RKO (cell line): ENCODE measurements at regions not wholly inside any gene's neighbourhood (a gene's known extent, or its start where the extent isn't known, plus 50 kb on each side); places are given as distances from the start of the nearest gene placed in this dataset.
"Not testable (repeated sequence)": the region's sequence is repeated elsewhere in the genome, so short reads cannot be mapped to it uniquely, and the experiment has no call there.

Experiments
- DNase-seq: peaks from one replicate; pipeline ENCODE4 v3.0.0-alpha.2; 2016; ENCODE audit warnings: low spot score

DNA sequence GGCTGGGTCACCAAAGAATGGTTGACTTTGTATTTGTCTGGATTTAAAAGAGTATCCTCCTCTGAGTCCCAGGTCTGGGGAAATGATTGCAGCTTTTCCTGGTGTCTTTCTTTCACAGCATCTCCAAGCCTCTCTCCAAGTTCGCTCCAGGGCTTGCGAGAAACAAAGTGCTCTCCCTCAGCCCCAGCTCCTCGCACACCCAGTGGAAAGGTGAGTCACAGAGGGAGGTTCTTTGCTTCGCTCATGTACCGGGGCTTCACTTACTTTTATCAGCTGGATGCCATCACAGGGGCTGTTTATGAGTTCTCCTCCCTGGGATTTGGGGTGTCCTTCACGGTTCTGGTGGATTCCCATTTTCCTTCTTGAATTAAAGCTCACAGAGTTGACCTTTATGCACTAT, 252.2 kb upstream of the PLPP4 start:
- no peak for DNase-seq

DNA sequence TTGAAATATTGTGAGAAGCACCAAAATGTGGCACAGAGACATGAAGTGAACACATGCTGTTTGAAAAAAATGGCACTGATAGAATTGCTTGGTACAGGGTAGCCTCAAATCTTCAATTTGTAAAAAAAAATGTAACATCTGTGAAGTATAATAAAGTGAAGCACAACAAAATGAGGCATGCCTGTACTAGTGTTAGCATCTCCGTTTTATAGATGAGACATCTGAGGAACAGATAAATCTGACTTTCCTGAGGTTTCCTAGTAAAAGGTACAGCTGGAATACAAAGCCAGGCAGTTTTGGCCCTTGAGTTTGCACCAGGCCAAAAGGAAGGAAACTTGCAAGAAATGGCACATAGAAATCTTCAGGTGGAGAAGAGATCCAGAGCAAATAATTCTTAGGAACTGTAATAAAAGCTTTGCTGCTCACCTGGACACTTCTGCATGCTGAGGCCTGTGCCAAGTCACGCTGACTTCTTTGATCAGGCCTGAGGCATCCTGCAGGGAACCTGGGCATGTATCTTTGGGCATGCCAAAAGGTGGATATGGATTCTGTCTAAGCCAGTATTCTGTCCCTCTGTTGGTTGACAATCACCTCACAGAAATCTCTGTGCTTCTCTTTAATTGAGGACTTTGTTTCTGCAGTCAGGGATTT, 251.5 kb upstream of the PLPP4 start:
- no peak for DNase-seq

DNA sequence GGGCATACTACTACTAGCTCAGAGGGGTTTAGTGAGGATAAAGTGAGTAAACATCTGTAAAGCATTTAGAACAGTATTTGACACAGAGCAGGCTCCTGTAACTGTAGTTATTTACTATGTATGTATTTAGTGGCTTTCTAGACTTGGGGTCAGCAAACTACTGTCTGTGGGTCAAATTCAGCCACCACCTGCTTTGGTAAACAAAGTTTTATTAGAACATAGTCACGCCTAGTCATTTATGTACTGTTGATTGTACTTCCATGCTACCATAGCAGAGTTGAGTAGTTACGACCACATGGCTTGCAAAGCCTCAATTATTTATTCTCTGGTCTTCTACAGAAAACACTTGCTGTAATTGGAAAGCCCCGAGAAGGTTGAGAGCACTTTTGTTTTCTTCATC, 248.5 kb upstream of the PLPP4 start:
- no peak for DNase-seq

DNA sequence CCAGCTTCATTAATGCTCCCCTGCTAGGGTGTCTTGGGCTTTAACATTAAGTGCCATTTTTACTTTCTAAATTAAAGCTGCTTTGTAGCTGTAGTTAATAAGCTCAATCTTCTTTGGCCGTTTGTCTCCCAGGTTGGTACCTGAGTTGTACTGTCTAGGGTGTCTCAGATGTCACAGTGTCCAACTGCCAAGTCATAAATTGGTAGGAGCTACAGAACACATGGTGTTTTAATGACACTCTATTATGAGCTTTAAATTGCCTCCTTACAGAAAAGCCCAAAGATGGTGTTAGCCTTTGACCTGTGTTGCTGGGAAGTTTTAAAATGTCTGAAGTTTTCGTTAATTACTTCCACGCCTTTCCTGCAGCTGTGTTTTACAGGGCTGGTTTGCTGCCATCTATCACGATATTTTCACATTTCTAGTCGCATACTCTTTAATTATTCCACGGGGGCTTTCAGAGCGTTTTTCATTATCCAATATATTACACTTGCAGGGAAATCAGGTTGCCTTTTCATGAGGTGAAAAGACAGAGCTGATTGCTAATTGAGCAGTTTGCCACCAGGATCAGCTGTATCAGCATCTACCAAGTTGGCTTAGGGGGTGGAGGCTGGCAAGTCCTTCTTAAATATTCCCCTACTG, 247.8 kb upstream of the PLPP4 start:
- DNase-seq, result no peak

DNA sequence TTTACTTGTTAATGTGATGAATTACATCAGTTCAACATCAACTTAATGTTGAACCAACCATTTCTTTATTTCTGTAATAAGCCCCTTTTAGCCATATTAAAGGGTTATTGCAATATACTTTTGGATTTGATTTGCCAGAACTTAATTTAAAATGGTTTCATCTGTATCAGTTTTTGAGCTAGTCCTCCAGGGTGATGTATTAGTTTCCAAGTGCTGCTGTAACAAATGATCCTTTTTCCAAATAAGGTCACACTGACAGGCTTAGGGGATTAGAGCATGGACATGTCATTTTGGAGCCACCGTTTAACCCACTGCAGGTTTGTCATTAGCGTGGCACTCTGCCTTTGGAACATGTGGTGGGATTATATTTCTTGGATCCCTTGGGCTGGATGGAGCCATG, 244.8 kb upstream of the PLPP4 start:
- no peak for DNase-seq

DNA sequence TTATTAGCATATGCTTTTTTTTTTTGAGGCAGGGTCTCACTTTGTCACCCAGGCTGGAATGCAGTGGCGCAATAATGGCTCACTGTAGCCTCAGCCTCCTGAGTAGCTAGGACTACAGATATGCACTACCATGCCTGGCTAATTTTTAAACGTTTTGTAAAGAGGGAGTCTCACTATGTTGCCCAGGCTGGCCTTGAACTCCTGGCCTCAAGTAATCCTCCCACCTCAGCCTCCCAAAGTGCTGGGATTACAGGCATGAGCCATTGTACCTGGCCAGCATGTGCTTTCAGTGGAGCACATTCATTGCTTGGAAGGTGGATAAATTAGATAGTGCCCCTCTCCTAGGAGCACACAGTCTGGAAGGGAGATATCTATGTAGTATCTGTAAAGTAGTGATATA, 243.7 kb upstream of the PLPP4 start:
- DNase-seq, result not testable (repeated sequence)

DNA sequence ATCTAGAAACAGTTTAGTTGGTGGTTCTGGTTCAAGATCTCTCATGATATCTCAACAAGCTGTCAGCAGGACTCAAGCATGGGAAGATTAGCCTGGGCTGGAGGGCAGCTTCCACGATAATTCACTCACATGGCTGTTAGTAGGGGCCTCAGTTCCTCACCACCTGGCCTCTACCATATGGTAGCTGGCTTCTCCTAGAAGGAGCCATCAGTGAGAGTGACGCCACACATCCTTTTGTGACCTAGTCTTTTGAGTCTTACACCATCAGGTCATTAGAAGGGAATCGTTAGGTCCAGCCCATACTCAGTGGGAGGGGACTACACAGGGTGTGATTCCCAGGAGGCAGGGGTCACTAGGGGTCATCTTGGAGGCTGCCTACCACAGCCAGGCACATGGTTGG, 239.3 kb upstream of the PLPP4 start:
- DNase-seq, result no peak

DNA sequence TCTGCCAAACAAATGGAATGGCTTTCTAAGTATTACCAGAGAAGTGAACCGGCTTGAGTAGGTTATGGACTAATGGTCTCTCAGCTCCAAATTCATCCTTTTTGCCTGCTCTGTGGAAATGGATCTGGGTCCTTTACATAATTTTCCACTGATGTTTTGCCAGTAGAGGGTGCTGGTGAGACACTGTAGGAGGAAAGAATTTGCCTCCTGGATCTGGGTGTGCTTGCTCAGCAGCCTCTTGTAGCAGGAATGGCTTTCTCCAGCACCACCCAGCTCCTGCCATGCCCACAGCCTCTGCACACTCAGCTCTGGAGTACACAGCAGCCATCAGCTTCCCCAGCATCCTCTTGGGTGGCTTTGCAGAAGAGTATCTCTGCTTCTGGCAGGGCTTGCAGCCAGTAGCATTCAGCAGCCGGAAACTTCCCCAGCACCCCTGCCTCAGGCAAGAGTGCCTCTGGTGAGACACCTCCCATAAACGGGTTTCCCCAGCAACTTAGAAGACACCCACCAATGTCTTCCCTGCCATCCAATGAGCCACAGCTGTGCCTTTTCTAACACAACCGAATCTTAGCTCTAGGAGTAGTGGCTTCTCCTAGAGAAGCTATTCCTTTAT, 235.0 kb upstream of the PLPP4 start:
- peak; percentile 74 for DNase-seq

DNA sequence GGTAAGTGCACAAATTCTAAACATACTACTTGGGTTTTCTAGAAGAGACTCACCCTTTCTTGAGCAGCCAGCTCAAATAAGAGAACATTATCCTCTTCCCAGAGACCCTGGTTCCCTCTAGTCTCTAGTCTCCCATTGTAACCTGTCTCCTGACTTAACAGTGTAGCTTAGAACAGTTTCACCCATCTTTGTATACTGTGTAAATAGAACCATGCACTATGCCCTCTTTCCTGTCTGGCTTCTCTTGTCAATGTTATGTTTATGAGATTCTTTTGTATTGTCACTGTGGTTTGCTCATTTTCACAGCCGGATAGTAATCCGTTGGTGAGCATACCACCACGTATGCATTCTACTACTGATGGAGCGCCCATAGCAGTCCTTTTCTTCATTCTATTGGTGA, 227.4 kb upstream of the PLPP4 start:
- no peak for DNase-seq

DNA sequence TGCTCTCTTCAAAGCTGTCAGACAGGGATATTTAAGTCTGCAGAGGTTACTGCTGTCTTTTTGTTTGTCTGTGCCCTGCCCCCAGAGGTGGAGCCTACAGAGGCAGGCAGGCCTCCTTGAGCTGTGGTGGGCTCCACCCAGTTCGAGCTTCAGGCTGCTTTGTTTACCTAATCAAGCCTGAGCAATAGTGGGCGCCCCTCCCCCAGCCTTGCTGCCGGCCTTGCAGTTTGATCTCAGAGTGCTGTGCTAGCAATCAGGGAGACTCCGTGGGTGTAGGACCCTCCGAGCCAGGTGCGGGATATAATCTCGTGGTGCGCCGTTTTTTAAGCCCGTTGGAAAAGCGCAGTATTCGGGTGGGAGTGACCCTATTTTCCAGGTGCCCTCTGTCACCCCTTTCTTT, 217.3 kb upstream of the PLPP4 start:
- not testable (repeated sequence) for DNase-seq

DNA sequence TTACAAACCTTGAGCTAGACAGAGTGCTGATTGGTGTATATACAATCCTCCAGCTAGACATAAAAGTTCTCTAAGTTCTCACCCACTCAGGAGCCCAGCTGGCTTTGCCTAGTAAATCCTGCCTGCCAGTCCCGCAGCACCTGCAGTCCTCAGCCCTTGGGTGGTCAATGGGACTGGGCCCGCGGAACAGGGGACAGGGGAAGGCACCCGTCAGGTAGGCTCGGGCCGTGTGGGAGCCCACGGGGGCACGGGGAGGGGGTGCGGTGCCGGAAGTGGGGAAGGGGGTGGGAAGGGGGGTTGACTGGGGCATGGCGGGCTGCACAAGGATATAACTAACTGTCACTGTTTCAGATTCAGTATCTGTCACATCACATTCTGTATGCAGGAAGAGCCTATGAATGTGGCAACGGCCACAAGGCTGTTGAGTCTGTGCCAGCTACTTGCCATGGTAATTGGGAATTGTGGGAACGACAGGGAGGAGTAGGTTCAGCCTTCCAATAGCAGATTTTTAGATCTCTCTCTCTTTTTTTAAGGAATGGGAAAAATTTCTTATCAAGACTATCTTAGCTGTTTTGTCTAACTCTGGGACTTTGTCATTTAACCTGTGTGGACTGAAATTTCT, 205.1 kb upstream of the PLPP4 start:
- DNase-seq, result no peak

DNA sequence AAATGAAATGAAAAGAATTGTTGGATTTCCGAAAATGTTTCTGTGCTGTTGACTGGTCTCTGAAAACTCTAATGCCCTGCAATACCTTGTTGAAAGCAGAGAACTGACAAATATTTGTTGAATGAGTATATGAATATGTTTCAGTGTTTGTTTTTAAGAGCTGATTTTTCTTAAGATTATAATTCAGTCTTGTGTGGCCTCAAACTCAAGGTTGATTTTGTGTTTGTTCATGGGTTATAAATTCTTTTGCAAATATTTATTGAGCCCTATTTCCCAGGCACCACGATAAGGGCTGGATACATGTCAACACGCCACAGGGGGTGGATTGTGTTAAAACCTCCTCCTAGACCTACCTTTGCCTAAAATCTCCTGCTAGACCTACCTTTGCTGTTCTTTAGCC, 203.9 kb upstream of the PLPP4 start:
- DNase-seq, result no peak

DNA sequence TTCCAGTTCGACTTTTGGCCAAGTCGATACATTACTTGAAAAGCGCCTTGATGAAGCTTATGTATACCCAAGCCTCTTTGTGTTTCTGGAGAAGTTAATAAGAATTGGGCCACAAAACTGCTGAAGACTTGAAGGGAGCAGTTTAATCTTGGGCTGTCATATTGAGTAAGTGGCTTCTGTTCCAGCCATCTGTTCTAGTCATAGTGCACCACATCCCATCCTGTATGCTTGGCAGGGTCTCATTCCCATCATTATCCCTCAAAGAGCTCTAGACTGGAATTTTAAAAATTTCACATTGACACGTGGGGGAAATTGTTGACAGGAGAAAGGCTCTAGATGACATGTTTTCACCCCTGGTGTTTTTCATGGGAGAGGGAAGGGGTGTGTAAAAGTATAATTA, 196.6 kb upstream of the PLPP4 start:
- no peak for DNase-seq

DNA sequence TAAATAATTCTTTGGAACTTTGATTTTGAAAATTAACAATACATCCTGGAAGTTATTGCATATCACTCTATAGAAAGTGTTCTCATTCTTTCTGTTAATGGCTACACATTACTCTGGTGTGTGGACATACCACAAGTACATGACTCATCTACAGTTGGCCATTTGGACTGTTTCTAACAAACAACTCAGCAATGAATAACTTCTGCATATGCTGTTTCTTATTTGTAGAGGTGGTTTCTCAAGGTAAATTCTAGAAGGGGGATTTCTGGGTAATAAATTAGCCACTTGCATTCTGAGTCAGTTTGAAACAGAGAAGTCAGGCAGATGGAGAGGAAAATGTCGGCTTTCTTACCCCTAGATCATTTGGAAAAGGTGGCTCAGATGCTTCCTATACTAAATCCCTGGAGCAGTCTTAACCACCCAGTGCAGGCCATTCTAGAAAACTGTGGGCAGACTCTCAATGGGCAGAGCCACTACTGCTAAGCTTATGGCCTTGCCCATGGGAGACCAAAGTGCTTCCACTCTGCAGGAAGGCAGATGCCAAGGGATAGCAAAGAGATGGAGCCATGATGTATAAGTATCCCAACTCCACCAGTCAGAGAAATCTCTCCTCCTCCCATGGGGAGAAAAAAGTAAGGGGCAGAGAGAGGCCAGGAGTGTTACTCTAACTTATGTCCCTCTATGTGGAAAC, 194.0 kb upstream of the PLPP4 start:
- DNase-seq, result peak; percentile 51

DNA sequence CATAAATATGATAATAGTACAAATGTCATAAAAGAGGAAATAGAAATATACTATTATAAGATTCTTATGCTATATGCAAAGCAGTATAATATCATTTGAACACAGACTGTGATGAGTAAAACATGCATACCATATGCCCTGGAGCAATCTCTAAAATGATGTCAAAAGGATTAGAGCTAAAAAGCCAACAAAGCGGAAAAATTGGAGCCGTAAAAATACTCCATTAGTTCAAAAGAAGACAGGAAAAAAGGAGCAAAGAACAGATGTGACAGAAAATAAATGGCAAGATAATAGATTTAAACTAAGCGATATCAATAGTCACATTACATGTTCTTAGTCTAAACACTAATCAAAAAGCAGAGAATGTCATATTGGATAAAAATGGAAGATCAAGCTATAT, 191.0 kb upstream of the PLPP4 start:
- no peak for DNase-seq

DNA sequence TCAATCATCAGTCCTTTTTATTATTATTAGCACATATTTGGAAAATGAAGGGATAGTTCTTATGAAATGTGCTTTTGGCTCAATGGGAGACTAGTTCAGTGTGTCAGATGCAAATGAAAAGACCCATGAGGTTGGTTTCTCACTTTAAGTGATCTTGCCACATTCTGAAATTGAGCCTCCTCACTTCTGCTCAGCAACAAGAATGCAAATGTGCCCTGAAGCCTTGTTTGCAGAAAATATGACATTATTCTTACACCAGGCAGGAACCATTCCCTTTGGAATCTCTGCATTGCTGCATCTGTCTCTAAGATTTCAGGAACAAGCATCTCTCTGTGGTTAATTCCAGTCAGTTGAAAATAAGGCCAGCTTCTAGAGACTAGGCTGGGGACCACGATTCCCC, 186.1 kb upstream of the PLPP4 start:
- no peak for DNase-seq

DNA sequence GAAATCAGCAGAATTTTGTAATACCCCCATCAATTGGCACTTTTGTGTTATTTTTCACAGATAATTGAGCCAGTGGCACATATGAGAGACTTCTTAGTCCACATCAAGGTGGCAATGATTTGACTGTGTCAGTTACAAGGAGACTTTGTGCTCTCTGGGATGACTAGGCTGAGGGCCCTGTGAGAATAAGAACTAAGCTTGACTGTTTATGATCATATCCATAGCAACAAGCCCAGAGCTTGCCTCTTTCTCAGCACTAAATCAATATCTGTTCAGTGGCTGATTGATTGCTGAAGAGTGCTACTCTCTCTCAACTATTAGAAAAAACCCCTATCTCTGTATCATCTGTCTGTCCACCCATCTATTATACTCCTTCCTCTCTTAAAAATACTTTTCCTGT, 185.3 kb upstream of the PLPP4 start:
- no peak for DNase-seq

DNA sequence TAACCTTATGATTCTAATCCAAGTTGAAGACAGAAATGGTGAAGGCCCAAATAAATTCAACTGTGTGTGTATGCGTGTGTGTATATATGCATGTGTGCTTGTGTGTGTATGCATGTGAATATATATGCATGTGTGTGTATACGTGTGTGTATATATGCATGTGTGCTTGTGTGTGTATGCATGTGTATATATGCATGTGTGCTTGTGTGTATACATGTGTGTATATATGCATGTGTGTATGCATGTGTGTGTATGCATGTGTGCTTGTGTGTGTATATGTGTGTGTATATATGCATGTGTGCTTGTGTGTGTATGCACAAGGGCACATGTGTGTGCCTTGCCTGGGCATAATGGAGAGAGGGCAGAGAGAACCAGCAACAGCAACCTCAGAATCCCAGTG, 184.7 kb upstream of the PLPP4 start:
- no peak for DNase-seq

DNA sequence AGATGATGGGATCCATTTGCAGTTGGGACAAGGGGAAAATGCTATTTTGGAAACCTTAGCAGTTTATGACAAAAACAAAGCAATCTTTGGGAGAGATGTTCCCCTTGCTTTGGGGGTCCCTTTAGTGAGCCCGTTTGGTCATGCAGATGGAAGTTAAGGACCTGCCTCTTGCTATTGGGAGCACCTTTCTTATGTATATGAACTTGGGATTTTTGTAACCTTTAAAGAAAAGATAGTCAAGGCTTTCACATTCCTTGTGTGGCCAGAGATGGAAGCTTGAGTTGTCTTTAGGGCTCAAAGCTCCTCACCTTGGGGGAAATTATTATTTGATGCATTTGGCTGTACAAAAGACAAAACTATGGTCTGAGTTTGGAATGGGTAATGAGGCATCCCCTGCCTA, 179.0 kb upstream of the PLPP4 start:
- no peak for DNase-seq

DNA sequence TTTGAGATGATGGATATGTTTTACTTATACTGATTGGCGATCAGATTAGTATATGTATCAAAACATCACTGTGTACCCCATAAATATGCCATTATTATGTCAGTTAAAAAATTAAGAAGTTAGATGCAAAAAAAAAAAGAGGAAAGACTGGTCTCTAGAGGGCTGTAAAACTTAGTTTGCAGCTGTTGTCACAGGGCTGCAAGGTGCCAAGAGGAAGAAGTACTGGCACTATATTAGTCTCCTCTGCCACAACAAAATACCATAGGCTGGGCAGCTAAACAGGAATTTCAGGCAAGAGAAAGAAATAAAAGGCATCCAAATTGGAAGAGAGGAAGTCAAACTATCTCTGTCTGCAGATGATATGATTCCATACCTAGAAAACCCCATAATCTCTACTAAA, 177.8 kb upstream of the PLPP4 start:
- no peak for DNase-seq

DNA sequence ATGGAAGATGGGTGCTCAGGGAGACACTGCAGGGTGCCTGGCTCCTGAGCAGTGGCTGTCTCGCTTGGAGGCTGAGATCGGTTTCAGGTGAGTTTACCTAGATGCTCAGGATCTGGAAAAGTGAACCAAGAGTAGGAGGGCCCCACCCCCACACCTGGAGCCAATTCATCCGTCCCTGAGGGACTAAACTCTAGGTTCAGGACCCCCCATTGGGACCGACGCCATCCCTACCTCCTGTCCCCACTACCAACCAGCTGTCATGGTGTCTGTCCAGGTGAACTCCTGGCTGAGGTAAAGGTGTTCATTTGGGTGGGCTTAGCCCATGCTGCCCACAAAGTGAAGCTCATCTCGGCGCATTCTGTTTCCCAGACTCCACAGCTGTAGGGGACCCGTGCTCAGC, 174.6 kb upstream of the PLPP4 start:
- no peak for DNase-seq

DNA sequence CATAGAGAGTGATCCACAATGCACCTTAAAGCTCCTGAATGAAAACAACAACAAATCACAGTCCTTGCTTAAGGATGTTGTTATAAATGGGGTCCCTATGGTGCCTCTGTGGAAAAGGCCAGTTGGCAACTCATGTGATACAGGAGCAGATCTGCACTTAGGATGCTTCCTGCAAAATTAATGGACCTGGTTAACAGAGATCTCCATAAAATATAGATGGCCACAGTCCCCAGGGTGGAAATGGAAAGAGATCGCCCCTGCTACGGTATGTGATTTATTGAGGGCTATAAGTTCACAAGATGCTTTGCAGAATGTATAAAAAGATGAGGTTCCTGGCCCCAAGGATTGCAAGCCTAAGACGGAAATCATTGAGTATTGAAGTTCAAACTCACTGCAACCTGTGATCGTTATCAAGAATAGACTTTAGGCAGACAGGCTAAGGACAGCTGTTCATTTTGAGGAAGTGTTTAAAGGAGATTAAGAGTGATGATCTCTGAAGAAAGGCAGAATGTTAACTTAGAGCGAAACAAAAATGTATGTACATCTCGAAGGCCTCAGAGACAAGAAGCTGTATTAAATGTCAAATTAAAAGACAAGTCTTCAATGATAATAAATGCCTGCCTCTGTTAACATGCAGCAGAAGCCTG, 174.1 kb upstream of the PLPP4 start:
- DNase-seq, result no peak
